OCI-LY1 (cell line): ENCODE measurements at regions not wholly inside any gene's neighbourhood (a gene's known extent, or its start where the extent isn't known, plus 50 kb on each side); places are given as distances from the start of the nearest gene placed in this dataset.

Source experiments
- CTCF ChIP-seq: fragments of 200-600 bp; sonication (generic), shearing (Covaris generic); IDR thresholded peaks from 2 replicates; pipeline ENCODE4 v1.5.1; 2017; ENCODE audit warnings: mild to moderate bottlenecking, antibody characterized with exemption, low read length, moderate library complexity, mixed read lengths
- EZH2 ChIP-seq: fragments of 200-600 bp; sonication (generic), shearing (Covaris generic); IDR thresholded peaks from 2 replicates; pipeline ENCODE4 v1.8.0; 2017; ENCODE audit warnings: borderline replicate concordance, mixed run types, mild to moderate bottlenecking, antibody characterized with exemption, low read length, moderate library complexity, mixed read lengths

GRCh38 chr9:82820186-82820585 lies 242.8 kb downstream of the RASEF start:
- TF ChIP-seq CTCF (no peak), EZH2 (no peak)
